Activated CD8-positive, alpha-beta T cell treated with anti-CD3 and anti-CD28 coated beads for 36 hours (primary cell): ENCODE measurements at regions not wholly inside any gene's neighbourhood (a gene's known extent, or its start where the extent isn't known, plus 50 kb on each side); places are given as distances from the start of the nearest gene placed in this dataset.

ENCODE experiments used
- ATAC-seq: fragments of 200-7000 bp; cut with Tn5 transposase; one replicate; pipeline ENCODE4 v1.10.0; 2021; ENCODE audit warnings: mild to moderate bottlenecking, moderate library complexity
- CTCF ChIA-PET: fragments of 350-600 bp; sonication (Branson Sonifier 250); formaldehyde crosslinking; loops from one replicate; lab custom pipeline; 2021; ENCODE audit warnings: antibody characterized with exemption; lab: Charles Lee
- POLR2A ChIA-PET: fragments of 350-600 bp; sonication (Branson Sonifier 250); formaldehyde crosslinking; loops from one replicate; lab custom pipeline; 2021; ENCODE audit warnings: antibody characterized with exemption; lab: Charles Lee
- DNase-seq: peaks from one replicate; pipeline ENCODE4 v3.0.0-alpha.2; 2020
- H3K27ac Mint-ChIP-seq: one replicate; pipeline ENCODE4 v1.8.0; 2021; ENCODE audit warnings: mild to moderate bottlenecking, mixed read lengths
- H3K27me3 Mint-ChIP-seq: one replicate; pipeline ENCODE4 v1.8.0; 2021; ENCODE audit warnings: mixed read lengths
- H3K36me3 Mint-ChIP-seq: one replicate; pipeline ENCODE4 v1.8.0; 2021; ENCODE audit warnings: low read depth, mixed read lengths
- H3K4me1 Mint-ChIP-seq: one replicate; pipeline ENCODE4 v1.8.0; 2021; ENCODE audit warnings: low read depth, mixed read lengths
- H3K4me3 Mint-ChIP-seq: one replicate; pipeline ENCODE4 v1.8.0; 2021; ENCODE audit warnings: mild to moderate bottlenecking, moderate library complexity, mixed read lengths
- H3K9me3 Mint-ChIP-seq: one replicate; pipeline ENCODE4 v1.8.0; 2021; ENCODE audit warnings: mixed read lengths
- intact Hi-C: fragments of 100-400 bp; cut with micrococcal nuclease; formaldehyde crosslinking; loops from one replicate; pipeline ENCODE4 v1.10.0; 2022
- TF ChIP-seq, protein P1 (sequence below): fragments of 200-600 bp; IDR thresholded peaks from one replicate; pipeline ENCODE4 v1.8.0; 2022; ENCODE audit warnings: antibody characterized with exemption, mild to moderate bottlenecking

DNA sequence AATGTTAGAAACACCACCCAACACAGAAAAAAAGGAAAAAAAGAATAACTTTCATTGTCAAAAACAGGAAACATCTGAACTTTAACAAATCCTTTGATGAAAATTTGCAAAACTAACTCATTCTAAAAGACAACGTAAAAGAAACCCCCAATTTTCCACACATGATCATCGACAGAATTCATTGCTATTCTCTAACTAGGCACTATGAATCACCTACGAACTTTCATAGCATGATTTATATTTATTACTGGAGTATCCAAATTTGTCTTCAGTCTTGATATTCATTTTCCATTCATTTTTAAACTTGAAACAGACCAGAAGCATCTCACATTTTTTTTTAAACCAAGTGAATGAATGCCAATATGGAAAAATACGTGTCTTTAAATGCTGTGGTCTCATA, 514.6 kb downstream of the TLE4 start:
- no peak overlapping the region for H3K4me3 Mint-ChIP-seq
- ChIA-PET POLR2A (no interaction called here), CTCF (interaction anchor here (0.6 kb wide), 1 partner anchor 21 kb away, joined by 3 read pairs; no protein-coding TSS in a partner anchor)
- TF ChIP-seq, protein P1, sequence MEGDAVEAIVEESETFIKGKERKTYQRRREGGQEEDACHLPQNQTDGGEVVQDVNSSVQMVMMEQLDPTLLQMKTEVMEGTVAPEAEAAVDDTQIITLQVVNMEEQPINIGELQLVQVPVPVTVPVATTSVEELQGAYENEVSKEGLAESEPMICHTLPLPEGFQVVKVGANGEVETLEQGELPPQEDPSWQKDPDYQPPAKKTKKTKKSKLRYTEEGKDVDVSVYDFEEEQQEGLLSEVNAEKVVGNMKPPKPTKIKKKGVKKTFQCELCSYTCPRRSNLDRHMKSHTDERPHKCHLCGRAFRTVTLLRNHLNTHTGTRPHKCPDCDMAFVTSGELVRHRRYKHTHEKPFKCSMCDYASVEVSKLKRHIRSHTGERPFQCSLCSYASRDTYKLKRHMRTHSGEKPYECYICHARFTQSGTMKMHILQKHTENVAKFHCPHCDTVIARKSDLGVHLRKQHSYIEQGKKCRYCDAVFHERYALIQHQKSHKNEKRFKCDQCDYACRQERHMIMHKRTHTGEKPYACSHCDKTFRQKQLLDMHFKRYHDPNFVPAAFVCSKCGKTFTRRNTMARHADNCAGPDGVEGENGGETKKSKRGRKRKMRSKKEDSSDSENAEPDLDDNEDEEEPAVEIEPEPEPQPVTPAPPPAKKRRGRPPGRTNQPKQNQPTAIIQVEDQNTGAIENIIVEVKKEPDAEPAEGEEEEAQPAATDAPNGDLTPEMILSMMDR: no peak
- H3K9me3 Mint-ChIP-seq: no peaks in the 10 kb centered on the region
- DNase-seq (no peak), ATAC-seq (no peak)
- H3K4me1 Mint-ChIP-seq: peaks cover 16% of the 10 kb centered on the region
- no peaks in the 10 kb centered on the region for H3K36me3 Mint-ChIP-seq
- intact Hi-C loops: no loop called here
- peak overlapping the region; percentile 75 for H3K27ac Mint-ChIP-seq
- H3K27me3 Mint-ChIP-seq: no peaks in the 10 kb centered on the region

DNA sequence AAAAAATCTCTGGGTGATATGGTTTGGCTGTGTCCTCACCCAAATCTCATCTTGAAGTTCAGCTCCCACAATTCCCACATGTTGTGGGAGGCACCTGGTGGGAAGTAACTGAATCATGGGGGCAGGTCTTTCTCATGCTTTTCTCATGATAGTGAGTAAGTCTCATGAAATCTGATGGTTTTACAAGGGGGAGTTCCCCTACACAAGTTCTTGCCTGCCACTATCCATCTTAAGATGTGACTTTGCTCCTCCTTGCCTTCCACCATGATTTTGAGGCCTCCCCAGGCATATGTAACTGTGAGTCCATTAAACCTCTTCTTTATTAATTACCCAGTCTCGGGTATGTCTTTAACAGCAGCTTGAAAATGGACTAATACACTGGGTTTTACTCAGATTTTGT, 513.9 kb downstream of the TLE4 start:
- Mint-ChIP-seq H3K36me3 (no peaks in the 10 kb centered on the region), H3K27ac (peak overlapping the region; percentile 46), H3K4me3 (no peak overlapping the region), H3K9me3 (no peaks in the 10 kb centered on the region), H3K27me3 (no peaks in the 10 kb centered on the region), H3K4me1 (peaks cover 16% of the 10 kb centered on the region)
- ChIA-PET POLR2A (no interaction called here), CTCF (interaction anchor here (0.6 to 1.0 kb wide), 2 partner anchors 9 to 20 kb away, joined by 3 read pairs; no protein-coding TSS in a partner anchor)
- intact Hi-C loops: no loop called here
- DNase-seq (no peak), ATAC-seq (peak; percentile 30)
- TF ChIP-seq, protein P1: no peak

DNA sequence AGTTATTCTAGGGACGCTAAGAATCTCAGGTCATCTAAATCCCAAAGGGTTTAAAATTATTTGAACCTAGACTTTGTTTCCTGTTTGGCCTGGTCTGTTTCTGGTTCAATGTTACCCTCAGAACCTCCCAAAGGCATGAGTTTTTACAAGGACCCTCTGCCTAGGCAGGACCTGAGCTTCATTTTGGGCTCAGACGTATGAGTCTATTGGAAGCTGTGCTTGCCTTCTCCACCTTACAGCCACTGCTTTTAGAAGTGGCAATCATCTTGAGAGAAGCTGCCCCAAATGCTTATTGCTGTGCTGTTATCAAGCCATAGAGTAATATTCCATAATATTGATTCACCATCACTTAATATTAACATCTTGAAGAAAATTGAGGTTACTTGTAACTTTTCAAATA, 510.4 kb downstream of the TLE4 start:
- Mint-ChIP-seq H3K4me3 (no peak overlapping the region), H3K27ac (no peak overlapping the region), H3K36me3 (no peaks in the 10 kb centered on the region), H3K27me3 (no peaks in the 10 kb centered on the region), H3K9me3 (no peaks in the 10 kb centered on the region), H3K4me1 (peaks cover 20% of the 10 kb centered on the region)
- POLR2A ChIA-PET: no interaction called here
- intact Hi-C loops: no loop called here
- ATAC-seq: no peak
- no peak for DNase-seq
- TF ChIP-seq, protein P1: no peak
- CTCF ChIA-PET: no interaction called here

DNA sequence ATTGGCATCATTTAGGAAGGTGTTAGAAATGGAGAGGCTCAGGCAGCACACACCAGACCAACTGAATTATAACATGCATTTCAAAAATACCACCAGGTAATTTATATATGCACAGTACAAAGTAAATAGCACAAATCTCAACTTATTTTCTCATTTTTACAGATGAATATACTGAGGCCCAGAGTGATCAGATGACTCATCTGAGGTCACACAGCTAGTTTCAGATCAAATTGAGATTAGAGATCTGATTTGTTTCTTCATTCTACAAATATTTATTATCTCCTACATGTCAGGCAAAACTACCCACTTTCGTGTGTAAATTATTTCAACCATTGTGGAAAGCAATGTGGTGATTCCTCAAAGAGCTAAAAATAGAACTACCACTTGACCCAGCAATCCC, 507.1 kb downstream of the TLE4 start:
- ATAC-seq: no peak
- TF ChIP-seq, protein P1: no peak
- ChIA-PET CTCF (interaction anchor here (1.1 kb wide), 1 partner anchor 12 kb away, joined by 3 read pairs; no protein-coding TSS in a partner anchor), POLR2A (no interaction called here)
- H3K9me3 Mint-ChIP-seq: no peaks in the 10 kb centered on the region
- no peaks in the 10 kb centered on the region for H3K36me3 Mint-ChIP-seq
- H3K4me1 Mint-ChIP-seq: peaks cover 9% of the 10 kb centered on the region
- intact Hi-C loops: no loop called here
- no peak overlapping the region for H3K27ac Mint-ChIP-seq
- H3K4me3 Mint-ChIP-seq: no peak overlapping the region
- H3K27me3 Mint-ChIP-seq: no peaks in the 10 kb centered on the region
- DNase-seq: no peak

DNA sequence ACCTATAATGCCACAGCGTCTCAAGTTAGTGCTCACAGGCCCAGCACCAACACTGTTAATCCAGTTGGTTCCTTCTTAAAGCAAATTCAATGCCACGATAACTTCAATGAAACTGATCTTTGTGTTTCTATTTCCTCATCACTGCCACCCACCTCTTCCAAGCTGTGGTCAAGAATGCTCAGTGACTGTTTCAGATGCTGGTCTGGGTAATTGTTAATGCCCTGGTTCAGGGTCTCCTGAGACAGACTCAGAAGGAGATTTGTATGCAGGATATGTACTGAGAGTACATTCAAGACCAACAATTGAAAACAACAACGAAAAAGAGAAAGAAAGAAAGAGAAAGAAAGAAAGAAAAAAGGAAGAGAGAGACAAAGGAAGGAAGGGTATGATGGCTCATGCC, 505.3 kb downstream of the TLE4 start:
- Mint-ChIP-seq H3K9me3 (no peaks in the 10 kb centered on the region), H3K4me3 (no peak overlapping the region), H3K36me3 (no peaks in the 10 kb centered on the region), H3K4me1 (peaks cover 9% of the 10 kb centered on the region), H3K27ac (no peak overlapping the region), H3K27me3 (no peaks in the 10 kb centered on the region)
- TF ChIP-seq, protein P1: no peak
- intact Hi-C loops: no loop called here
- DNase-seq (no peak), ATAC-seq (no peak)
- ChIA-PET POLR2A (interaction anchor here (0.6 kb wide), 1 partner anchor 62 kb away, joined by 3 read pairs; no protein-coding TSS in a partner anchor), CTCF (no interaction called here)
